ENCODE measurements at regions not wholly inside any gene's neighbourhood (a gene's known extent, or its start where the extent isn't known, plus 50 kb on each side); places are given as distances from the start of the nearest gene placed in this dataset.

- Histone ChIP-seq H3K27ac (no peak overlapping the region), H3K4me1 (peaks cover 10% of the 10 kb centered on the region), H3F3A (ENCODE audit: low read depth) (peaks cover 4% of the 10 kb centered on the region), H3K79me2 (ENCODE audit: low read depth) (no peaks in the 10 kb centered on the region), H3K27me3 (no peaks in the 10 kb centered on the region), H3K36me3 (no peaks in the 10 kb centered on the region), H3K4me3 (no peak overlapping the region), H3K4me2 (no peak overlapping the region), H3K9me3 (ENCODE audit: low read depth) (no peaks in the 10 kb centered on the region), H4K20me1 (ENCODE audit: low read depth) (no peaks in the 10 kb centered on the region), H3K9ac (no peak overlapping the region), H2AFZ (replicated peaks) (no peak overlapping the region)
- Mint-ChIP-seq H3K4me1 (peaks cover 42% of the 10 kb centered on the region), H3K4me3 (peak overlapping the region; percentile 55), H3K27ac (no peak overlapping the region), H3K36me3 (no peaks in the 10 kb centered on the region), H3K27me3 (ENCODE audit: insufficient read depth, low read depth) (peaks cover 19% of the 10 kb centered on the region), H3K9me3 (peaks cover 8% of the 10 kb centered on the region)
- DNase-seq (ENCODE audit: low spot score), result no peak
- TF ChIP-seq CTCF (IDR thresholded peaks at IDR 0.05) (no peak), EZH2phosphoT487 (IDR thresholded peaks at IDR 0.05) (no peak), EZH2 (IDR thresholded peaks at IDR 0.05) (no peak)
These were observed 475.9 kb downstream of the PTPRU start for GRCh38 chr1:29712284-29712651.

GRCh38 chr1:29711582-29712283 lies 475.4 kb downstream of the PTPRU start:
- Histone ChIP-seq H3K36me3 (no peaks in the 10 kb centered on the region), H3K79me2 (ENCODE audit: low read depth) (no peaks in the 10 kb centered on the region), H3K4me2 (no peak overlapping the region), H3K9ac (no peak overlapping the region), H4K20me1 (ENCODE audit: low read depth) (no peaks in the 10 kb centered on the region), H3K4me1 (peaks cover 12% of the 10 kb centered on the region), H3F3A (ENCODE audit: low read depth) (peaks cover 4% of the 10 kb centered on the region), H3K4me3 (no peak overlapping the region), H3K27me3 (no peaks in the 10 kb centered on the region), H2AFZ (replicated peaks) (no peak overlapping the region), H3K9me3 (ENCODE audit: low read depth) (no peaks in the 10 kb centered on the region), H3K27ac (no peak overlapping the region)
- no peak for DNase-seq (ENCODE audit: low spot score)
- H3K4me1 Mint-ChIP-seq, result peaks cover 43% of the 10 kb centered on the region
- peaks cover 4% of the 10 kb centered on the region for H3K9me3 Mint-ChIP-seq
- peaks cover 19% of the 10 kb centered on the region for H3K27me3 Mint-ChIP-seq (ENCODE audit: insufficient read depth, low read depth)
- H3K4me3 Mint-ChIP-seq, result peak overlapping the region; percentile 55
- no peak for TF ChIP-seq CTCF (IDR thresholded peaks at IDR 0.05)
- TF ChIP-seq EZH2 (IDR thresholded peaks at IDR 0.05), result no peak
- no peak for TF ChIP-seq EZH2phosphoT487 (IDR thresholded peaks at IDR 0.05)
- H3K36me3 Mint-ChIP-seq, result no peaks in the 10 kb centered on the region
- no peak overlapping the region for H3K27ac Mint-ChIP-seq

- no peaks in the 10 kb centered on the region for H3K79me2 ChIP-seq (ENCODE audit: low read depth)
- no peak for DNase-seq (ENCODE audit: low spot score)
- H4K20me1 ChIP-seq (ENCODE audit: low read depth), result no peaks in the 10 kb centered on the region
- no peak overlapping the region for H3K27ac ChIP-seq
- peaks cover 2% of the 10 kb centered on the region for H3K9me3 Mint-ChIP-seq
- no peaks in the 10 kb centered on the region for H3K36me3 Mint-ChIP-seq
- H3K27me3 ChIP-seq, result no peaks in the 10 kb centered on the region
- H3K4me1 Mint-ChIP-seq, result peaks cover 51% of the 10 kb centered on the region
- no peak for TF ChIP-seq CTCF (IDR thresholded peaks at IDR 0.05)
- no peak overlapping the region for H3K4me2 ChIP-seq
- H3K4me1 ChIP-seq, result peaks cover 19% of the 10 kb centered on the region
- no peak overlapping the region for H3K4me3 ChIP-seq
- peak overlapping the region; percentile 3 for H2AFZ ChIP-seq (replicated peaks)
- peaks cover 17% of the 10 kb centered on the region for H3K27me3 Mint-ChIP-seq (ENCODE audit: insufficient read depth, low read depth)
- H3K27ac Mint-ChIP-seq, result no peak overlapping the region
- H3K36me3 ChIP-seq, result no peaks in the 10 kb centered on the region
- no peak overlapping the region for H3K4me3 Mint-ChIP-seq
- H3F3A ChIP-seq (ENCODE audit: low read depth), result peaks cover 5% of the 10 kb centered on the region
- H3K9ac ChIP-seq, result no peak overlapping the region
- no peaks in the 10 kb centered on the region for H3K9me3 ChIP-seq (ENCODE audit: low read depth)
These were observed 473.5 kb downstream of the PTPRU start for GRCh38 chr1:29709704-29710280.

All from neural progenitor cell (in vitro differentiated cells).